SK-N-SH (cell line): ENCODE measurements at regions not wholly inside any gene's neighbourhood (a gene's known extent, or its start where the extent isn't known, plus 50 kb on each side); places are given as distances from the start of the nearest gene placed in this dataset.
A peak's percentile ranks its signal among the peaks of the same experiment; 100 is the strongest.

Source experiments
- CTCF ChIA-PET: fragments of 300-600, 350-600 bp; formaldehyde crosslinking; extraction: SDS; loops from one replicate; lab custom pipeline; 2021; lab: Yijun Ruan, JAX
- POLR2A ChIA-PET: fragments of 350-600 bp; sonication (Branson Sonifier 250); formaldehyde crosslinking; extraction: SDS; loops from one replicate; lab custom pipeline; 2020; ENCODE audit warnings: antibody characterized with exemption, inconsistent platforms; lab: Yijun Ruan, JAX
- DNase-seq: peaks from one replicate; pipeline ENCODE4 v3.0.0; 2012
- H2AFZ ChIP-seq: fragments of 200-600 bp; sonication (generic); 2 replicates; pipeline ENCODE4 v1.8.1; 2016; ENCODE audit warnings: antibody characterized with exemption, mild to moderate bottlenecking, low read depth
- H3F3A ChIP-seq: fragments of 200-600 bp; sonication (generic); replicated peaks from 2 replicates; pipeline ENCODE3; 2016; ENCODE audit warnings: antibody characterized with exemption, mild to moderate bottlenecking; ENCODE audit not compliant: insufficient read depth
- H3K27ac ChIP-seq, 2 experiments: fragments of 200-500 bp in 1 of 2; fragments of 200-600 bp in 1 of 2; sonication (Bioruptor generic) in 1 of 2; sonication (generic), shearing (Covaris generic) in 1 of 2; 2 replicates each; pipeline versions ENCODE4 v1.5.1 to v1.6.1; 2014 to 2016; ENCODE audit warnings: low read depth in 2 of 2, inconsistent platforms in 1 of 2, low read length in 1 of 2, mild to moderate bottlenecking in 1 of 2, mixed read lengths in 1 of 2
- H3K27me3 ChIP-seq: fragments of 200-600 bp; sonication (generic), shearing (Covaris generic); 2 replicates; pipeline ENCODE4 v1.6.1; 2016; ENCODE audit warnings: mixed run types; ENCODE audit not compliant: insufficient read depth
- H3K36me3 ChIP-seq, 2 experiments: fragments of 200-500 bp in 1 of 2; fragments of 200-600 bp in 1 of 2; sonication (Bioruptor generic) in 1 of 2; sonication (generic) in 1 of 2; replicated peaks in 1 of 2; 2 replicates each; pipeline versions ENCODE3 to v1.5.1; 2014 to 2016; ENCODE audit warnings: low read length in 1 of 2, mild to moderate bottlenecking in 1 of 2; ENCODE audit not compliant: insufficient read depth in 2 of 2, control insufficient read depth in 1 of 2
- H3K4me1 ChIP-seq, 2 experiments: fragments of 200-500 bp in 1 of 2; fragments of 200-600 bp in 1 of 2; sonication (Bioruptor generic) in 1 of 2; sonication (generic), shearing (Covaris generic) in 1 of 2; 2 replicates each; pipeline versions ENCODE4 v1.5.1 to v1.6.1; 2014 to 2016; ENCODE audit warnings: low read depth in 1 of 2, low read length in 1 of 2, mixed run types in 1 of 2; ENCODE audit not compliant: insufficient read depth in 2 of 2, control insufficient read depth in 1 of 2
- H3K4me2 ChIP-seq: fragments of 200-600 bp; sonication (generic), shearing (Covaris generic); 2 replicates; pipeline ENCODE4 v1.6.1; 2017; ENCODE audit warnings: mixed run types
- H3K4me3 ChIP-seq, 2 experiments: fragments of 200-500 bp in 1 of 2; fragments of 200-600 bp in 1 of 2; sonication (Bioruptor generic) in 1 of 2; sonication (generic), shearing (Covaris generic) in 1 of 2; 2 replicates each; pipeline versions ENCODE4 v1.5.1 to v1.8.1; 2014 to 2016; ENCODE audit warnings: low read depth in 2 of 2, inconsistent platforms in 1 of 2, low read length in 1 of 2, mild to moderate bottlenecking in 1 of 2, mixed read lengths in 1 of 2, moderate library complexity in 1 of 2
- H3K79me2 ChIP-seq: fragments of 200-600 bp; sonication (generic); 2 replicates; pipeline ENCODE4 v1.8.1; 2017; ENCODE audit warnings: mild to moderate bottlenecking; ENCODE audit not compliant: insufficient read depth
- H3K9ac ChIP-seq: fragments of 200-600 bp; sonication (generic); 2 replicates; pipeline ENCODE4 v1.6.1; 2017; ENCODE audit warnings: mixed run types
- H3K9me2 ChIP-seq: fragments of 200-600 bp; sonication (generic); 2 replicates; pipeline ENCODE4 v1.6.1; 2017; ENCODE audit warnings: mixed run types
- H3K9me3 ChIP-seq: fragments of 200-600 bp; sonication (generic); 2 replicates; pipeline ENCODE4 v1.6.1; 2017; ENCODE audit warnings: mixed run types, mild to moderate bottlenecking, moderate library complexity
- H4K20me1 ChIP-seq: fragments of 200-600 bp; sonication (generic); 2 replicates; pipeline ENCODE4 v1.6.1; 2017; ENCODE audit warnings: mild to moderate bottlenecking, mixed run types; ENCODE audit not compliant: insufficient read depth
- CHD2 ChIP-seq: fragments of 150-350 bp; IDR thresholded peaks from 2 replicates; pipeline ENCODE4 v1.6.1; 2018; ENCODE audit warnings: low read length; ENCODE audit not compliant: partially characterized antibody
- CTCF ChIP-seq: fragments of 200-600 bp; sonication (generic); IDR thresholded peaks from 2 replicates; pipeline ENCODE4 v1.6.1; 2017; ENCODE audit warnings: antibody characterized with exemption, mild to moderate bottlenecking, moderate library complexity
- FOXJ3 ChIP-seq: sonication (generic); formaldehyde crosslinking; IDR thresholded peaks from 2 replicates; pipeline ENCODE4 v1.5.1; 2020; ENCODE audit warnings: mild to moderate bottlenecking, missing genetic modification reagents
- IRF3 ChIP-seq: fragments of 150-350 bp; IDR thresholded peaks from 2 replicates; pipeline ENCODE4 v1.6.1; 2016; ENCODE audit warnings: mild to moderate bottlenecking, low read depth, low read length
- NRF1 ChIP-seq: IDR thresholded peaks from 2 replicates; pipeline ENCODE4 v1.6.1; 2012; ENCODE audit warnings: low read depth, mild to moderate bottlenecking, low read length
- RAD21 ChIP-seq: IDR thresholded peaks from 2 replicates; pipeline ENCODE4 v1.6.1; 2012; ENCODE audit warnings: mild to moderate bottlenecking, low read length
- RFX5 ChIP-seq: IDR thresholded peaks from 2 replicates; pipeline ENCODE4 v1.6.1; 2012; ENCODE audit warnings: mild to moderate bottlenecking, improper control_type of control experiment, low read length
- RXRA ChIP-seq: IDR thresholded peaks from 2 replicates; pipeline ENCODE4 v1.4.0; 2012; ENCODE audit warnings: low read depth, mild to moderate bottlenecking, borderline replicate concordance
- SIN3A ChIP-seq: IDR thresholded peaks from 2 replicates; pipeline ENCODE4 v1.6.1; 2012; ENCODE audit warnings: low read depth, mild to moderate bottlenecking, low read length, moderate library complexity, borderline replicate concordance
- SMC3 ChIP-seq: IDR thresholded peaks from 2 replicates; pipeline ENCODE4 v1.6.1; 2012; ENCODE audit warnings: low read depth, low read length, improper control_type of control experiment
- TAF1 ChIP-seq: IDR thresholded peaks from 2 replicates; pipeline ENCODE4 v1.6.1; 2012; ENCODE audit warnings: low read depth, mild to moderate bottlenecking, low read length, moderate library complexity, borderline replicate concordance
- TCF12 ChIP-seq: IDR thresholded peaks from 2 replicates; pipeline ENCODE4 v1.4.0; 2012
- WGBS: methylation state at CpG from one replicate; pipeline ENCODE4 v1.1.6; 2017; ENCODE audit warnings: low lambda C conversion rate; 5-methylcytosine and 5-hydroxymethylcytosine counted together

GRCh38 chr9:79477241-79477840 is 94.4 kb upstream of the TLE4 start:
- no peak overlapping the region for H3K27ac ChIP-seq
- TF ChIP-seq SIN3A (no peak), RXRA (no peak), FOXJ3 (CRISPR knock-in tag) (no peak), NRF1 (no peak)
- H2AFZ ChIP-seq: no peak overlapping the region
- no peak for DNase-seq
- WGBS: 68% methylated on average over 3 of the region's 3 CpGs
- ChIA-PET CTCF (interaction anchor here (1.1 kb wide), 1 partner anchor 11 kb away, joined by 3 read pairs; no protein-coding TSS in a partner anchor), POLR2A (no interaction called here)
- peaks cover 0 to 5% of the 10 kb centered on the region in 2 experiments; a peak in 2 of 4 replicates for H3K4me1 ChIP-seq
- H3K79me2 ChIP-seq: no peaks in the 10 kb centered on the region
- no peak overlapping the region for H3K4me3 ChIP-seq
- no peak overlapping the region for H3K4me2 ChIP-seq
- H4K20me1 ChIP-seq: no peaks in the 10 kb centered on the region
- H3K9ac ChIP-seq: no peak overlapping the region
- no peaks in the 10 kb centered on the region for H3K9me2 ChIP-seq
- no peaks in the 10 kb centered on the region for H3K9me3 ChIP-seq
- H3K36me3 ChIP-seq: no peaks in the 10 kb centered on the region
- H3F3A ChIP-seq: no peaks in the 10 kb centered on the region
- H3K27me3 ChIP-seq: no peaks in the 10 kb centered on the region

GRCh38 chr9:79477955-79478771 is 93.6 kb upstream of the TLE4 start:
- Histone ChIP-seq H3K79me2 (no peaks in the 10 kb centered on the region), H3K9ac (no peak overlapping the region), H3K4me3 (no peak overlapping the region), H3K9me2 (no peaks in the 10 kb centered on the region), H2AFZ (no peak overlapping the region), H3K36me3 (no peaks in the 10 kb centered on the region), H3K9me3 (no peaks in the 10 kb centered on the region), H3K27ac (no peak overlapping the region), H3K27me3 (no peaks in the 10 kb centered on the region), H4K20me1 (no peaks in the 10 kb centered on the region), H3F3A (no peaks in the 10 kb centered on the region), H3K4me2 (no peak overlapping the region), H3K4me1 (peaks cover 0 to 5% of the 10 kb centered on the region in 2 experiments; a peak in 2 of 4 replicates)
- WGBS: 65% methylated on average over 5 of the region's 5 CpGs
- peak; percentile 21 for DNase-seq
- ChIA-PET CTCF (interaction anchor here (0.8 to 1.6 kb wide), 6 partner anchors 8 to 89 kb away, joined by 3 to 4 read pairs (median 3); no protein-coding TSS in a partner anchor), POLR2A (no interaction called here)
- TF ChIP-seq RFX5 (no peak), IRF3 (no peak), CHD2 (no peak), CTCF (peak; percentile 38), TCF12 (no peak), TAF1 (no peak), SMC3 (peak; percentile 17; the same call in 1 of the 2 replicates), RAD21 (peak; percentile 50)
